HG02943 (cell line): ENCODE measurements at regions not wholly inside any gene's neighbourhood (a gene's known extent, or its start where the extent isn't known, plus 50 kb on each side); places are given as distances from the start of the nearest gene placed in this dataset.
"Not testable (repeated sequence)": the region's sequence is repeated elsewhere in the genome, so short reads cannot be mapped to it uniquely, and the experiment has no call there.

Experiments
- ATAC-seq: cut with Tn5 transposase; IDR thresholded peaks from one replicate; pipeline ENCODE4 v1.9.1; 2021; ENCODE audit warnings: mild to moderate bottlenecking, low read depth, moderate library complexity; ENCODE audit not compliant: unreplicated experiment

GRCh38 chr7:69438584-69439412, 159.5 kb upstream of the AUTS2 start:
- ATAC-seq = no peak

DNA sequence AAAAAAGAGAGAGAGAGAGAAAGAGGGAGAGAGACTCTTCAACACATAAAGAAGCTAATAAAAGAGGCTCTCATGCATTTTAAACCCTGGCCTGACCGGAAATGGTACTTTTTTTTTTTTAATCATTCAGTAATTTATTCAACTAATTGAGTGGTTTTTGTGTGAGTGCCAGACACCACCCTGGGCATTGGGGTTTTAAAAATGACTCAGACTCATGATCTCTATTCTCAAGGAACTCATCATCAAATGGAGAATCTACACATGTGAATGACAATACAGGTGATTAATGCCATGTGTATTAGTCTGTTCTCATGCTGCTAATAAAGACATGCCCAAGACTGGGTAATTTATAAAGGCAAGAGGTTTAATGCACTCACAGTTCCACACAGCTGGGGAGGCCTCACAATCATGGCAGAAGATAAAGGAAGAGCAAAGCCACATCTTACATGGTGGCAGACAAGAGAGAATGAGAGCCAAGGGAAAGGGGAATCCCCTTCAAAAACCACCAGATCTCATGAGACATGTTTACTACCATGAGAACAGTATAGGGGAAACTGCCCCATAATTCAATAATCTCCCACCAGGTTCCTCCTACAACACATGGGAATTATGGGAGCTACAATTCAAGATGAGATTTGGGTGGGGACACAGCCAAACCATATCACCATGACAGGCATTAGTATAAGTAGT, 158.5 kb upstream of the AUTS2 start:
- ATAC-seq = no peak

GRCh38 chr7:69440976-69441375, 157.3 kb upstream of the AUTS2 start:
- no peak for ATAC-seq

- ATAC-seq = no peak
These were observed 155.1 kb upstream of the AUTS2 start for GRCh38 chr7:69443136-69443535.

DNA sequence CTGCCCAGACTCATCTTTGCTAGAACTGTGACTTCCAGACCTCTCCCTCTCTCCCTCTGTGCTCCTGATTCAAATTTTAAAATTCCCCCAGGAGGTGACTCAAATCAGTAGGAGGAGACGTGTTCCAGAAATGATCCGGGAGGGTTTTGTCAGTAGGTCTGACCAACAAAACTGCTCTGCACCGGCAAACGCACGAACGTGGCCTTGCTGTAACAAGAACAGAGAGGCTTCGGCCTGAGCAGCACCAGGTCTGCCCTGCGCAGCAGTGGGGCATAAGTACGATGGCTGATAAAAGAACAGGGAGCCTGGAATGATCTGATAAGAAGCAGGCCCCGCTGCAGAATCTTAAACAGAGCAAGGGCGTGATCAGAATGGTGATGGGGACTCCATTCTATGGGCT, 152.7 kb upstream of the AUTS2 start:
- ATAC-seq = no peak

DNA sequence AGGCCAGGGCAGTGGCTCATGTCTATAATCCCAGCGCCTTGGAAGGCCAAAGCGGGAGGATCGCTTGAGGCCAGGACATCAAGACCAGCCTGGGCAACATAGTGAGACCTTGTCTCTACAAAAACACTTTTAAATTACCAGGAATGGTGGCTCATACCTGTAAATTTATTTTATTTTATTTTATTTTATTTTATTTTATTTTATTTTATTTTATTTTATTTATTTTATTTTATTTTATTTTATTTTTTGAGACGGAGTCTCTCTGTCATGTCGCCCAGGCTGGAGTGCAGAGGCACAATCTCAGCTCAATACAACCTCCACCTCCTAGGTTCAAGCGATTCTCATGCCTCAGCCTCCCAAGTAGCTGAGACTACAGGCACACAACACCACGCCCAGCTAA, 152.1 kb upstream of the AUTS2 start:
- ATAC-seq = not testable (repeated sequence)

DNA sequence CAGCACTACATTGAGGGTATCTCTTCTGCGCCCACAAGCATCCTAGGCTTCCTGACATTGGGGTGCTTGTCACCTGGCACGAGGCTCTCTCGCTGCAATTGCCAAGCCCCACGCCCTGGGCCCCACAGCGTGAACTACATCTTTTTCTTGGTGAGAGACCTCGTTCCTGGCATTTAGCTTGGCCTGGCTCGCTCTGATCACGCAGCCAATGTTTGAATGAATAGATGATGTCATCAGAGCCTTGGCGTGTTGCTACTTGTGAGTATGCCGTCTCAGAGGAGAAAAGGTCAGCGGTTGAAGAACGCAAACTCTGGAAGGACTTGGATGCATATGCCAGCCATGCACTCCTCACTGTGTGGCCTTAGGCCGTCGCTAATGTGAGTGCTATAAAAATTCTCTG, 150.2 kb upstream of the AUTS2 start:
- no peak for ATAC-seq

- no peak for ATAC-seq
These were observed 147.8 kb upstream of the AUTS2 start for GRCh38 chr7:69450456-69450855.

DNA sequence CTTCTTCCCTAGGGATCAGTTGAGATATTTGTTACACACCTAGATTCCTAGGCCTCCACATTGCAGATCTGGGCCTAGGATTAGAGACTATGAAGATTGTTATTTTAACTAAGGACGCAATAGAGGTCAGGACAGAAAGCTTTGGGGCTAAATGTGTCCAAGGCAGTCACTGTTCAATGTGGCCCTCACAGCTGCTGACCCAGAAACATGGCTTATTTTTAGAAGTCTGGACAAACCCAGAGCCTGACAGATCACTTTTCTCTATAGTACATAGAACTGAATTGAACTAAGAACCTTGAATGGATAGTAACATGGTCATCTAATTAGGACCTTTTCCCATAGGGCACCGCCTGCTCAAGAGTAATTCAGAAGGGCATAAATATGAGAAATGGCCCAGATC, 146.6 kb upstream of the AUTS2 start:
- ATAC-seq = no peak

DNA sequence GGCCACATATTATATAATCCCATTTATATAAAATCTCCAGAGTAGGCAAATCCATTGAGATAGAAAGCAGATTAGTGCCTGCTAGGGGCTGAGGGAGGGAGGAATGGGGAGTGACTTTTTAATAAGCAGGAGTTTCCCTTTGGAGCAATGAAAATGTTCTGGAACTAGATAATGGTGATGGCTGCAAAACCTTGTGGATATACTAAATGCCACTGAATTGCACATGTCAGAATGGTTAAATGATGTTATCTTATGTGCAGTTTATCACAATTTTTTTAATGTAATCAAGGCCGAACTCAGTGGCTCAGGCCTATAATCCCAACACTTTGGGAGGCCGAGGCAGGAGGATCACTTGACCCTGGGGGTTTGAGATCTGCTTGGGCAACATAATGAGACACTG, 145.5 kb upstream of the AUTS2 start:
- ATAC-seq = no peak

GRCh38 chr7:69457595-69458504, 140.4 kb upstream of the AUTS2 start:
- no peak for ATAC-seq

DNA sequence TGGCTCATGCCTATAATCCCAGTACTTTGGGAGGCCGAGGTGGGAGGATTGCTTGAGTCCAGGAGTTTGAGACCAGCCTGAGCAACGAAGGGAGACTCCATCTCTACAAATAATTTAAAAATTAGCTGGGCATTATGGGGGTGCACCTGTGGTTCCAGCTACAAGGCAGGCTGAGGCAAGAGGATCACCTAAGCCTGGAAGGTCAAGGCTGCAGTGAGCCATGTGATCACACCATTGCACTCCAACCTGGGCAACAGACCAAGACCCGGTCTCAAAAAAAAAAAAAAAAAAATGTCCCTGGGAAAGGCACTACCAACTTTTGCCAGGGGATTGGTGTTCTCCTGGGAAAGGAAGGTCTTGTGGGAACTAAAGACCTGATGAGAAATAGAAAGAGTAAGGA, 134.2 kb upstream of the AUTS2 start:
- ATAC-seq = no peak

- no peak for ATAC-seq
These were observed 133.0 kb upstream of the AUTS2 start for GRCh38 chr7:69465262-69465661.

DNA sequence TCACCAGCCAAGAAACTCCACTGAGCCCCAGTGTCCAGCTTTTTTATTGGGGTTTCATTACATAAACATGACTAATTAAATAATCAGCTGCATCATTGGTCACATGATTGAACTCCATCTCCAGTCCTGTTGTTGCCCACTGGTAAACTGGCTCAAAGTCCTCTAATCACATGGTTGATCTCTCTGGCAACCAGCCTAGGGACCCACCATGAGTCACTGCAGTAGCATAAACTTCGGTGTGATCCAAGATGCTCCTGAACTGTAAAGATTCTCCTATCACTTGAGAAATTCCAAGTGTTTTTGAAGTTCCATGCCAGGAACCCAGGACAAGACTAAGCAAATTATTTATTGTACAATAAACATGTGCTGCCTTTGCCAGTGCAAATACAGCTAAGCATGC, 130.4 kb upstream of the AUTS2 start:
- no peak for ATAC-seq

DNA sequence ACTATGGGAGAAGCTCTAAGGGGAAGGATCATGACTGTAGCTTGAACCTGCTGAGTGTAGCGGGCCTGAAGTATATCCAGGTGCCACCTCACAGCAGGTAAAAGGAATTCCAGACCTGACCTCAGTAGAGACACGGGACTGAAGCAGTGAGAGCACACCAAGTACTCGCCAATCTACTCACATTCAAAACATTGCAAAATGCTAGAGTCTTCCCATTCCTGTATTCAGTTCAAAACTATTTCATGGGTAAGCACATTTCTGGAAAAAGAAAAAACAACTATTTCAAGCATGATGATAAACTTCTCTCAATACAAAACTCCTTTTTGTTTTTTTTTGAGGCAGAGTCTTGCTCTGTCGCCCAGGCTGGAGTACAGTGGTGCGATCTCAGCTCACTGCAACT, 121.9 kb upstream of the AUTS2 start:
- ATAC-seq = no peak

- no peak for ATAC-seq
These were observed 115.6 kb upstream of the AUTS2 start for GRCh38 chr7:69482676-69483075.

- no peak for ATAC-seq
These were observed 108.7 kb upstream of the AUTS2 start for GRCh38 chr7:69489533-69489932.

- no peak for ATAC-seq
These were observed 99.6 kb upstream of the AUTS2 start for GRCh38 chr7:69498671-69499070.

DNA sequence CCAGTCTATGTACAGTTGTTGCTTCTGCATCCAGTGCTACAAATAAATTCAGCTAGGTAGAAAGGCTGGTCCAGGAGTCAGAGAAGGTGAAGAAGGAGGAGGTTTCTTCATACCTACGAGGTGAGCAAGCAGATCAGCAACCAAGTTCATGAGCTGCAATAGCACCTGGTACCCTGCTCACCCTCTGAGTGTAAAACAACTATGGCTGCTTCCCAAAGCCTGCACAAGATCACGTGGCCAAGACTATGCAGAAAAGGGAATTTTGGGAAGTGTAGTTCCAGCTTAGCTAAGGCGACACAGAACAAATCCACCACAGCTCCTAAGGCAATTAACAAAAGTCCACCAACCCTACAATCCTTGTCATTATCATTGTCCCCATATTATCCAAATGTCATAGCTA, 95.9 kb upstream of the AUTS2 start:
- ATAC-seq = no peak

DNA sequence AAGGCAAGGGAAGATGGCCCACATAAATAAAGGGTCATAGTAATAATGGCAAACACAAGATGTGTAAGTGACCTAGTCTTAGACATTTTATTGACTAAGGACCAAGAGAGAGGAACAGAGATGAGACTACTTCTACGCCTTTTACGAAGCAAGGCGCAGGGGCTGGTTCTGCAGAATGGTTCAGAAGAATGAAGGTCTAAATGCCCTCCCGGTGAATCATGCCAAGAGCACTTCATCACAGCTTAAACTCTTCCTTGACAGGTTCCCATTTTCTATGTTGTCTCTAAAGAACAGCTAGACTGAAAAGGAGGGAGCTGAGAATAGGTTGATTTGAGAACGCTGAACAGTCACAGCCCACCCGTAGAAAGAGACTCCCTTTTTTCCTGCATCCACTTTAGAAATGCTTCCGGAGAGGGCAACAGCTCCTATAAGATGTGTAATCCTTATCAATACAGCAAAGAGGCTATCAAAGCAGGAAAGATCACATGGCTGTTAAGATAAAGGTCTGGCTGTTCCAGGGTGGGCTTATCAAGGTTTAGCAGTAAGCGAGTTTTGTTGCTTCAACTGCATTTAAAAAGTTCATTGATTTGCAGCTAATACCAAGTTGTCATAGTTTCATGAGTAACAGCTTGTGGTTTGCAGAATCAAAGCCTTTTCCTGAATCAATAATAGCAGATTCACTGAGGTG, 93.4 kb upstream of the AUTS2 start:
- no peak for ATAC-seq

- no peak for ATAC-seq
These were observed 89.5 kb upstream of the AUTS2 start for GRCh38 chr7:69508736-69509135.
